NCI-H446 treated with DMSO at 0.1 percent for 48 hours (cell line): ENCODE measurements at regions not wholly inside any gene's neighbourhood (a gene's known extent, or its start where the extent isn't known, plus 50 kb on each side); places are given as distances from the start of the nearest gene placed in this dataset.

Source experiments
- DNase-seq: peaks from one replicate; lab custom pipeline; 2025; lab: John Stamatoyannopoulos, UW

DNA sequence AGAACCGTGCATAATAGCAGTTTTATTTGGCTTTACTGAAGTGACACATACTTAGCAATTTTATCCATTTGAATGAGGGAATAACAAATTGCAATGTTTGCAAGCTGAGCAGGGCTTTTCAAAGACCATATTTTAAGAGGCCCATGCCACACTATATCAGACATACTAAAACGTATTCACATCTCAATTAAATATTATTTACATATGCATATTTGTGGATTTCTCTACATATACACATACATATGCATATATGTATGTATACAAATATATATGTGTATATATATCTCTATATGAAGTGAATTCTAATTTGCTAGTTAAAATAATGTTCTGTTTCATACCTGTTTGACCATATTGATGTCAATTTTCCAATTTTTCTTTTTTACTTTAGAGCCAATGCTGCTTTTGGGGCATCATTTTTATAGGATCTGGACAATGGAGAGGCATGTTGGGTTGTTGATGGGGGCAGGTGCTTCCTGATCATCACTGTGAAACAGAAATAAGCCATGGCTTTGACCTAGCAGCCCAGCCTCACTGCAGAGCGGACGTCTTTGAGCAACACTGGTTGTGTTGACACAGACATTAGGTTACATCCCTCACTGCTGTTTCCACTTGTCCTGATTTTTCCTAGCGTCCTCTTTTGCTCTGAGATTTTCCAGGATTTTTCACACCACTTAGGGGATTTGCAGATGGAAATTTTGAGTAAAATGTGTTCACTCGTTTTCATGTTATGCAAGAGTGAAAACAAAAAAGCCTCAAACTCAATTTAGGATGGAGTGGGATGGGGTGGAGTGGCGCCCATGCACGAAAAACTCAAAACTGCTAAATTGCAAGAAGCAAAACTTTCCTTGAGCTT lies 56.9 kb downstream of the RDH14 start:
- DNase-seq, result no peak

DNA sequence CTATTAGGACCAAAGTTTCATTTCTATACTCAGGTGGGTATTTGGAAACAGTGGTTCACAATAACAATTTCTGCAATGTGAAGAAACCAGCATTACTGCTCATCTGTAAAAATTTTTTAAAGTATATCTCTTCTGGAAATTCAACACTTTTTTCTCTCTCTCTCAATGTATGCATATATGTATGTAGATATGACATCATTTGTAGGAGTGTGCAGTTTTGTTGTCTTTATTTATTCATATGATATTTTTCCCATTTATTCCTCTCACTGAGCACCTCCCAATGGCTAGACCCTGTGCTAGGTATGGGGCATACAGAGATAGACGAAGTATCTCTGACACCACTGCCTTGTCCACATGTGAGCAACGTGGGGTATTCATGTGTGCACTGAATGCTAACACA lies 58.3 kb downstream of the RDH14 start:
- no peak for DNase-seq

DNA sequence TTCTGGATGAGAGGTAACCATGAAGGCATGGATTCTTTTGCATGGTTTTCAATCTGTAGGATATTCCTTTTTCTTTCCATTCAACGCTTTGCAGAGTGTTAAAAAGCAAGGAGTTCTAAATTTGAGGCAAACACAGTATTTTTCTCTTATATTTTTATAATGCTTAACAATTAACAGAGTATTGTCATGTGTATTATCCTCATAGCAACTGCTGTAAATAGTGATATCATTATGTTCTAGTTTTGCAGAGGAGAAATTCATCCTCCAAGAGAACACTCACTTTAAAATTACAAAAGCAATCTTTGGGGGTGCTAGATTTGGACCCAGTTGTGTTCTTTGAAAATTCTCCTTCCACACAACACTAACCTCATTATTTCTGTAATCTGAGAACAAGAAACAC lies 58.7 kb downstream of the RDH14 start:
- no peak for DNase-seq

DNA sequence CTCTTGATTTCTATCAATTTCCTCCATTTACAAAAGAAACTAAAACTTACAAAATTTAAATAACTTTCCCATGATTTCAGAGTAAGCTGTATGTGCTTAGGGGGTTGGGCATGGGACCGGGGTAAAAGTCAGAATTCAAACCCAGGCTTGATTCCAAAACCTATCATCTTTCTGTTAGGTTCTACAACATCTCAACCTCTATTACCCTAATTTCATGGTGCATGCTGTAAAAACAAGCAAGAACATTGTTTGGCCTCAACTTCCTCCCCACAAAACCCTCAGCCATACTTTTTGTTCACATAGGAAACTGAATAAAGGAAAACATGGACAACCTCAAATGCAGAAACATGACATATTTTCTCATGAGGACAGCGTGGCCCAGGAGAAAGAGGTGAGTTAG lies 59.3 kb downstream of the RDH14 start:
- DNase-seq, result no peak

DNA sequence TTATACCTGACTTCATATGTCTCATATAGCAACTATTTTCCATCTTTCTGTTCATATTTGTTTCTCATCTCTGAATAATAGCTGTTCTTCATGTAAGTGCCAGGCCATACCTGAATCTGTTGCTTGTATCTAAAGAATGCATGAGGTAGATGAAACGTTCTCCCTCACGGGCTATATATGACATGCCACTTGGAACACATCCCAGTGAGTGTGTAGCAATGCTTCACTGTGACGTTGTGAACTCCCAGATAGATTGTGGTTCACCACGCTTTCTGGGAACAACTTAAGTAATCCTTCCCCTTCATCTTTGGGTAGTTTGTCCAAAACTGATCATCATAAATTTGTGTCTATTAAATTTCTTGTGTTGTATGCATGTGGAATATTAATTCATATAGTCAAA lies 60.1 kb downstream of the RDH14 start:
- DNase-seq, result no peak

DNA sequence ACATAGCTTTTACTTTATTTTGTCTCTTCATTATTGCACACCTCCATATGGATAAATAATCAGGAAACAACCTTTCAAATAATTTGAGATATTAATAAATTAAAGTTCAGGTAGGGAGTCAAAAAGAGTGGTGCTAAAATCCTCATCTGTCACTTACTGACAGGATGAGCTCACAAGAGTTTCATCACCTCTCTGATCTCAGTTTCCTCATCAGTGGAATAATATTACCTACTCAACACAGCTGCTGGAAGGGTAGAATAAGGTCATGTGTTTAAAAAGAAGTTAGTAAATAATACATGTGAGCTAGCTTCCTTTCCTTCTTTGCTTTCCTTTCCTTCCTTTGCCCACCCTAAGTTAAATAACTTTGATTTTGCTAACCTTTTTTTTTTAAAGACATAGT lies 61.9 kb downstream of the RDH14 start:
- no peak for DNase-seq

DNA sequence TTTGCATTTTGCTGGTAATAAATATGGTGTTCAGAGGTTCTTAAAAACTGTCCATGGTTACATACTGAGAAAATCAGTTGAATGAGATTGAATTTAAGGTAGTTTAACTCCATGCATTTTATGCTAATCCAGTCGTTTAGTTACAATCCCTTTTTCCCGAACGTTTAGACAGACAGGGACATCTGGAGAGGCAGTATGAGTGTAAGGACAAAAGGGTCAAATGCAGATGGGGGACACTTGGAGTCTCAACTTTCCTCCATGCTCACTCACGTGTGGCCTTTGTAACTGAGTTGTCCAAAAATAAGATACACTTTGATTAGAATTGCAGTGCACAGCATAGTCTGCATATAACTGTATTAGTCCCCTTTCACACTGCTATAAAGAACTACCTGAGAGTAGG lies 63.9 kb downstream of the RDH14 start:
- DNase-seq, result no peak

DNA sequence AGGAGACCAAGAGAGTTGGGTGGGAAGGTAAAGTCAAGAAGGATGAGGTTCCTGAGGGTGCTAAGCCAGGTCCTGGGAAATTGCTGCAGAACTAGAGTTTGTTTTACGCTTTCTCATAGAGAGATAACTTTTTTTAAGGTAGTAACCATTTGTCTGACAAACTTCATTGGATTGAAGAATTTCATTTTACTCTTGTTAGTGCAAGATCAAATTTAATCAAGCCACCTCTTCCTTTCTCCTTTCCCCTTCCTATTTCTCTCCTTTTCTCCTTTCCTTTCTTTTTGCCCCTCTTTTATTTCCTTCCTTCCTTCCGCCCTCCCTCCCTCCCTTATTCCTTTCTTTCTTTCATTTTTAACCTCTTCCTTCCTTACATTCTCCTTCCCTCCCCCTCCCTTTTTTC lies 65.4 kb downstream of the RDH14 start:
- DNase-seq, result no peak

DNA sequence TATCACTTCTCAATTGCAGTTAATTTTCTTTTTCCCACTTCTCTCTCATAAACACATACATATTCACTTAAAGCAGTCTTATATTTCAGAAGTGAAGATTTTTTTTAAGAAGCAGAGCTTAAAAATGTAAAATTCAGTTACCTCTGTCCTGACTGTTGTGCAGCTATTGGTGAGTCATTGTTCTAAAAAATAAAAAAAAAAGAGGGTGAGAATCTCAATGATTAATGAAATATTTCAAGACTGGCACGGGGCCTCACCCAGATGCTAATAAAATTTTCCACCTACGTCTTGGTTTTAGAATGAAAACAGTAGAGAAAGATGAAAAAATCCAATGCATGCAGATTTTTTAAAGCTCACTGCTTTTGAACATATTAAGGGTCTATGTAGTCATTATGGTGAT lies 67.7 kb downstream of the RDH14 start:
- DNase-seq, result no peak

DNA sequence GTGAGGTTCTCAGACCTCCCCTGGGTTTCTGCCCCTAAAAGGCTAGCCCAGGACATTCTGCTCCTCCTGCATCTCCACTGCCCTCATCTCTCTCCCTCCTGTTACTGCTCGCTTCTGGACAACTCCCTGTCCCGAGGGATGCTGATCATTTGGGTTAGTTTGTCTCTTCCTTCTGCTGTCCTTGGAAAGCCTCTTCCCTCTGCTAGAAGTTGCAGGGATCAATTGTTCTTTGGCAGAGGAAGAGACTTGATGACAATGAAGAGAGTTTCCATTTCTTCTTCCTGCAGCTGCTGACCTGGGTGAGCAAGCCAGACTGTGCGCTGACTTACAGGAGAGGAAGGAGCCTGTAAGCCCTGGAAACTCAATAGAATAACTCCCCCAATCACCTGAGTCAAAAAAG lies 68.9 kb downstream of the RDH14 start:
- no peak for DNase-seq

DNA sequence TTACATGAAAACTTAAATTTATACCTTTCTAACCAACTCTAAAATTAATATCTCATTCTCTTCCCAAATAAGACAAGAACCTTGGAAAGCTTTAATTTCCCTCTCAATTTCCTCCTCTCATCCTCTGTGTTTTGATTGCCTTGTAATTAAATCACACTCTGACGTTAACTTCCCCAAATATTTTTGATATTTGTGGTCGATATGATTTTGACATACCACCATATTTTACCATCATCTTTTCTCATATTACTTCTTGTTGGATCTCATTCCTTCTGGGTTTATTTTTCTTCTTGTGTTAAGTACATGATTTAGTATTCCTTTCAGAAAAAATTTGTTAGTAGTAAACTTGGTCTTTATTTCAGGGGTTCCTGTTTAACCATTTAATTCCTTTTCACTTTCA lies 69.6 kb downstream of the RDH14 start:
- DNase-seq, result no peak

DNA sequence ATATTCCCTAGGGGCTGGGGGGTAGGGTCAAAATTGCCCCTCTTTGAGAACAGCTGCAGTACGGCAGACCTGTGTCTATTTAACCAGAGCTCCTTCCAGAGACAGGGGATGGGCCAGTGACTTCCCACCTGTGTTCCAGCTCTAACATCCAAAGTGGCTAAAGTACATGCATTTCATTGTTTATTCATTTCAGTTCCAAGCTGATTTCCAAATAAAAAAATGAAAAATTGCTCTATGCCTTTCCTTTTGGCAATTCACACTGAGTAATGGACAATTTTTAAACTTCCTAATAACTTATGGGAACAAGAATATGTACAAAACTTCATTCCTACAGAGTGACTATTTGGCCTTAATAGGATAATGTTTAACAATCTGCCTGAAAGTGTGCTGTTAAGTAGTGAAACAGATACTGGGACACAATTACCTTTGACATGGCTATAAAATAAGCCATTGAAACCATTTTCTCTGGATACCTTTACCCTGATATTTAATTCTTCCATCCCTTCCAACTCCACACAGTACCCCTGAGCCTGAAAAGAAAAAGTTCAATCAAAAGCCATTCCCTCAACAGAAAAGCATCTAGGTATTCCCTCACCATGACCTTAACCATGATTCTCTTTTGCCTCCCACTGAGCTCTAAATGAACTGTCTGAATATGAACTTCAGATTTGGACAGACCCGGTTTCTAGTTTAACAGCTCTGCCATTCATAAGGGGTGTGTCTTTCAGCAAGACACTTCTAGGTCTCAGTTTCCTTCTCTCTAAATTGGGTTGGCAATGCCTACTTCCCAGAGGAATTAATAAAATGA lies 73.1 kb downstream of the RDH14 start:
- DNase-seq, result no peak

DNA sequence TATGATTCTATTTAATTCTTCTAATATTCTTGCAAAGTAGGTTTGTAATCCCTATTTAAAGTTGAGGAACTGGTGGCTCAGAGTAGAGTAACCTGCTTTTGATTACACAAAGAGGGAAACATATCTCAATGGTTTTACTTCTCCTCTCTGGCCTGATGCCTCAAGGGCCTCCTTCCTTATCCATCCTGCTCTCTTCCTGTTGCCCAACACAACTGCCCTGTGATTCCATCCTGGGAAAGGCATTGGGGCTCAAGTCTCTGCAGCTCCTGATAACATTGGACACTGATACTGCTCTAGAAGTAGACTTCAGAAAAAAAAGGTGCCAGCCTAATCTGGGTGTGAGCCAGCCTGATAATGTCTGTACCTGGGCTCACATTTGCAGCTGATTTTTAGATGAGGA lies 75.8 kb downstream of the RDH14 start:
- DNase-seq, result no peak

DNA sequence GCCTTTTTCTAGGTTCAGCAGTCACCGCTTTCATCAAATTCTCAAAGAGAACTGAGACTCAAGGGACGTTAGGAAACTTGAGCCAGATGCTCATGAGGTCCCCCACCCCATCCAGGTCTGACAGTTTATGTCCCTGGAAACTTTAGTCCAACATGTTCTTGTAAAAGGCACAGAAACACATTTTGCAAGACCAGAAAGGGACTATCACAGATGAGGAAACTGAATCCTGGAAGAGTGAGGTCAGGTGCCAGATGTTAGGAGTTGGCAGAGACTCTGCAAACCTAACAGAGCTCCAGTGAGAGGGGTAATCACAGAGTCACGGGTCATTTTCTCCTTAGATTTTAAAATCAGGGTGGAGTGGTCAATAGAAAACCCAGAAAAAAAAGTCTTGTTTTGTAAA lies 76.6 kb downstream of the RDH14 start:
- DNase-seq, result no peak

DNA sequence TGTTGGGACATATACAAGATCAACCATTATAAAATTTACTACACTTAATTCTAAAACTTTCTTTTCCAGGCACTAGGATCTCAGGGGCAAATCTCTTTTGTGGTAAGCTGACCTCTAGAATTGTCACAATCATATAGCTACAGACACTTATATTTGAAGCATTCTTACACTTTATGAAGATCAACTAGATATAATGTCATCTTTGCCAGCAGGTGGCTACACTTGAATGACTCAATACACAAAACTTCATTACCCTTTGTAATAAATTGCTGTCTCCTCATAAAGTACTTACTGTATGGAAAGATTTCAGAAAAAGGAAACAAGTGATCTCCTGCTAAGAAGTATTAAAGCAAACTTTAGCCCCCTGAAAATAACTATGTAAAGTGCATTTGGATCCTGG lies 77.8 kb downstream of the RDH14 start:
- DNase-seq, result no peak

DNA sequence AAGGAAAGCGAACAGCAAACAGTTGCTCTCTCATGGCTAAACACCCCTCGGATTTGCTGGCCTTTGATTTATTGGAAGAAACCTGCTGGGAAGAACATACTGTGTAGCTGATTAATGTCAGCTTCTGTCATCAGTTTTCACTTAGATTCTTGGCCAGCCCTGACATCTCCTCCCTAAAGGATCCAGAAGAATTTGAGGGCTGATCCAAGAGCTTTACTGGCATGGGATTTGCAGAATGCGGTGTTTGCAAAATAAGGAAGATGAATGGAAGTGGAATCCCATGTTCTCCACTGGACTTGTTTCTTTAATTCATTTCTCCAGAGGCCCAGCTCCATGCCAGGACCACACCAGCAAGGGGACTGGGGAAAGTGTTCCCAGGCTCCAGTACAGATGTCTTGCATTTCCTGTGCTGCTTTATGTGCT lies 80.5 kb downstream of the RDH14 start:
- peak; percentile 36 for DNase-seq

DNA sequence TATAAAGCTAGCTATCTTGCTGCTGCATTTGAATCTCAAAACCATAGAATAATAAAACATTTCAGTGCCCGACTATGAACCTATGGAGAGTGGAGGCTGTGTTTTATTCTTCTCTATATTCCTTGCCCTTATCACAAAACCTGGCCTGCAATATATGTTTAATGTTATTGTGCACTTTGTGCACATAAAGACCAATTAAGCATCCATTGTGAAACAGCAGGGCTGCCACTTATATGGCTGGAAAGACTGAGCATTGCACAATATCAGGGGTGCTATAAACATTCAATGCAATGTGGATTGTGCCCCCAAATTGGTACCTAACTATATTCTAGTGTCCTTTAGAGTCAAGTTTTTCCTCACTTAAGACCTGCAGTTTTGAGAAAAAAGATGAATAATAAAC lies 83.2 kb downstream of the RDH14 start:
- no peak for DNase-seq

DNA sequence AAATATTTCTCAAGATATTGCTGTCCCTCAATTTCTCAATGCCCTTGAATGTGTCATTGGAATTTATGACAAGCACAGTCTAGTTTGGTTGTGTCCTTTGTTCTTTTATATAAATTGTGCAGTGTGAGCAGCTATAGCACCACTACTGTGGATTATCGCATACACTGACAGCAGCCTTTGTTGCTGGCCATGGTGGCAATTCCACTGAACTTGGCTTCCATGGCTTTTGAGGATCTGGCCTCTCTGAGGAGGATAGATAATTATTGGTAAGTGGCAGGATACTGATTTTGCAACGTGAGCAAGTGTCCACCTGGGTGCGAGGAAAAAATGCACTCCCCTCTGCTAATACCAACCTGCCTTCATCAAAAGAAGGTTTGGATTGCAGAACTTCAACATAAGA lies 84.0 kb downstream of the RDH14 start:
- DNase-seq, result no peak

DNA sequence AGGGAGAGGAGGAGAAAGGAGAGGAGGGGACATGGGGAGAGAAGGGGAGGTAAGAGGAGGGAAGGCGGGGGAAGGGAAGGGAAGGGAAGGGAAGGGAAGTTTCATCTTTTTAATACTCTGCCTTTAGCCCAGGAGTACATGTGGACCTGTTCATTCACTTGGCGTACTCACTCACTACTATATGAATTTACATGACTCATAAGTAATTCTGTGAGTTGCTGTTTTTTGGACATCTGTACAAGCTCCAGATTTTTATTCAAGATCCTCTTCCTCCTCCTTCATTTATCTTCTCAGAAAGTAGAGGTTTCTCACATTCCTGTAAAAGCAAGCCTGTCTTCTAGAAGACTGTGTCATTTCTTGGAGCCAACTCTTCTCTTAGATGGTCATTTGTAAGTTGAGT lies 84.6 kb downstream of the RDH14 start:
- no peak for DNase-seq

DNA sequence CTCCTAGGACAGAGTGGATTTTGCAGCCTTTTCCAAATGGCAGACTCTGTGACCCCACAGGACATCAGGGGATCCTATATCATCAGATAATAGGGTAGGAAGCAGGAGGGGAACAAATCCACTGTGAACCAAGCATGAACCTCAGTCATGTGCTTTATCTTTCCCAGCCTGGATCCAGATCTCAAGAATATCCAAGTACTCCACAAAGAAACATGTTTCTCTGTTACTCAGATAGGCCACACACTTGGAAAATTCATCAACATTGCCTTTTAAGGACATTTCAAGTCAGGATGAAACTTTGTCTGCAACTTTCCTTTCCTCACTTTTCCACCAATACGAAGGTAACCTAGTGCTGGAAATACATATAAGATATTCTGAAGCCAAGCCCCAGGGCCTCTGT lies 85.8 kb downstream of the RDH14 start:
- no peak for DNase-seq

DNA sequence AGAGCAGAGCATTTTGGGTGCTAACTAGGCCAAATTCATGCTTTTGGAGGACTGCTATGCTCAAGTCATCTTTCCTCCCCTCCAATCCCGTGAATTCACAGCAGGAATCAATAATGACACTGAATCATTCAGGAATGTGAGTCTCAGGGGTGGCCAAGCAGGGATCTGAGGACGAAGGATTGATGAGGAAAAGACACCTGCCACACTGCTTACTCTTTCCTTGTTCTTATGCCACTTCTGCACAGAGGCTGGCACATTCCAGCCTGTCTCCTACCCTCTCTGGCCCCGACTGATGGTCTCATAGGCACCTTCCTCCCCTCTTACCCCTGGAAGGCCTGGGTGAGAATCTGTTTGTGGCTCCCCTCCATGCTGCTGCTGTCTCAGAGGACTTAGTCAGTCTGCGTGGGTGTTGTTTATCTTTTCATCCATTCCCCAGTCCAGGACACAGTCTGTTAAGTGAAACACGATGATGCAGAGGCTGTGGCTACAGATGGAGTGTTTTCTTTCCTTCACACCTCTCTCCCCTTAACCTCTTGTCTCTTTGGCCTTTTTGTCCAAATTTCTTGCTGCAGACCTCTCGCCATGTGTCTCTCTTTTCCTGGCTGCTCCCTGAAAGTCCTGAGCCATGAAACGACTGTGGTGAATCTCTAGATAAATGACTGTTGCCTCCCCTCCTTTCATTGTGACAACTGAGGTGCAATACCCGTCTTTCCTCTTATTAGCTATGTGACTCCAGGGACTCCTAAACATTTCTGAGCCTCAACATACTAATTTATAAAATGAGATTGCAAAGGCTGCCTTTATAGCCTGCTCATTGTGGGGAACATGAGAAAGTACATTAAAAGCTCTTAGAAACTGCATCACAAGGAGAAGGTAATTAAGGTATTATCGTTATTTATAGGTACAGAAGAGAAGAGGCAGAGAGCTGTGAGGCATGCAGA lies 86.9 kb downstream of the RDH14 start:
- no peak for DNase-seq

DNA sequence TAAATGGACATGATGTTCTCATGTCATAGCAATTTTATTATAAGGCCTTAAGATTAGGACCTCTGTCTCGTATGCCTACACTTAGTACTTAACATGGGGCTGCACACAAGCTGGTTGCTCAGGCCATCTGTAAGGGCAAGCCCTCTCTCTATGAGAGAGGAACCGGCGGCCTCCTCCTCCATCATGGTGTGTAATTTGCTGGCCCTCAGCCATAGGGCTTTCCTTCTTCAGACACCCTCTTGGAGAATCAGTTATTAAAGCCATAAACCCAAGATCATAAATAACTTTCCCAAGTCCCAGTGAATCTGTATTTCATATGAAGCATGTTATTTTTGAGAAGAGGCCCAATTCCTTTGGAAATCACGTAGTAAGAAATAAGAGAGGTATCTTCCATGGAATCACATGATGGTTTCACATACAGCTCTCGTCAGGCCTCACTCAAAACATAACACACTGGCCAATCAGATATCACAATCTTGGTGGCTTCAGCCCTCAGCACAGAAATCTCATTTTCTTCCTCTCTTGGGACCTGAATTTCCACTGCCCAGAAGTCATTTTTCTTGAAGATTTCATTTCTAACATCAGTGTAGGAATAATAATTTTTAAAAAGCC lies 92.6 kb downstream of the RDH14 start:
- DNase-seq, result no peak
